IPS DF 19.7 (cell line): ENCODE measurements at regions not wholly inside any gene's neighbourhood (a gene's known extent, or its start where the extent isn't known, plus 50 kb on each side); places are given as distances from the start of the nearest gene placed in this dataset.

Source experiments
- DNase-seq: peaks from one replicate; pipeline ENCODE4 v3.0.0-alpha.2; 2013; ENCODE audit warnings: low read depth, low spot score

DNA sequence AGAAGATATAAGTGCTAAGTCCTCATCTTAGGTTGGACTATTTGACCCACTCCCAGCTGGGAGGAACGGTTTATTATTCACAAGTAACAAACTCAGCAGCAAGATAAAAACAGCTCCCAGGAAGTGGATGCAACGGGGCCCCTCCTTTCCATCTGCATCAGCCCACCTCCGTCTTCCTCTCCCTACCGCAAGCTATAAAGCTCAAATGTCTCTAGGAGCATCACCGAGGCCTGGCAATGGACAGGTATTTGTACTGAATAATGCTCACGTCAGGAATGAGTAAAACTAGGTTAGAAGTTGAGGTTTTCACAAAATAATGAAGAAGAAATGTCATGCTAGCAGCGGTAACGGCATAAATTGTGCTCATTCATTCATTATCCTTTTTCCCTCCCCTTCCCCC is 408.7 kb upstream of the PSMD7 start:
- no peak for DNase-seq

DNA sequence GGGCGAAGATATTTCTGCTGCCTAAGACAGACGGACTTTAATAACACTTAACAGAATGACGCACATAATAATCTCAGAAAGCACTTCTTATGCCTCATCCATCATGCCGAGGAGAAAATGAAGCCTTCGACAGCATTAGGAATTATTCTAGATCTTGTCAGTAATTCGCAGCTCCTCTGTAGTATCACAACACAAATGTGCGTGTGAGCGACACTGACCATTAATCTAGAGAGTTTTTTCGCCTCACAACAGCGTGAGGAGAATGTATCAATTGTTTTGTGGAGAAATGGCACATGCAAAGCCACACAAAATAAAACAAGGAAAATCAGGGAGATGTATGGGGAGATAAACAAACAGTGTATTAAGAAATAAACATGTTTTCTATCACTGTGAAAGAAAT is 410.2 kb upstream of the PSMD7 start:
- DNase-seq, result no peak

DNA sequence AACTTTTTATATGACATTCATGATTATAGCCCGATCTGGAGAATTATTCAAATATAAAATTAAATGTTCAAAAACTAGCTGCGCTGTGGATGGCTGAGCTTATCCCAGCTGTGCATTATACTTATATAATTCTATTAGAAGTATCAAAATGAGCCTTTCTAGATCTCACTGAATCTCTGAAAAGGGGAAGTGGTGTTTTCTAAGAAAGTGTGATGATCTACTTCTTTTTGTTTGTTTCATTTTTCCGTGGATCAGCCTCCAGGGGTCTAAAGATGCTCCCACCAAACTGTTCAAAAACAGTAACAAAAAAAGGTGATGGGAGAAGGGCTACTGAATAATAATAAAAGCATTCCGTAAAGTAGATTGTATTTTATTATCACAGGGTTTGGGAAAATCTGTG is 411.3 kb upstream of the PSMD7 start:
- DNase-seq, result no peak

DNA sequence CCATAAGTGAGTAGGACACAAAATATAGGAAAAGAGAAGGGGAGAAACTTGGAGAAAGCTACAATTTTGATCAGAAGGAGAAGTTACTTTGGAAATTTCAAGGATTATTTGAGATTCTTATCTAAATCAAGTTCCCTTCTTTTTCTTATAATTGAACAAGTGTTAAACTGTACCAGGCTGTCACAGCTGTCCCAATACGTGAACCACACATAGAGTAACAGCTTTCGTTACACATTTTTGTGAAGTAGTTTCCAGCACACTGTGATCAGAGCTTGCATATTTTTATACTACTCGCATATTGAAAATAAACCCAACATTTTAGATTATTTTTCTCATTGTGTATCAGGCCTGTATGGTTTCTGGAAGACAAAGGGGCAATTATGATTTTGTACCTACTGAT is 412.8 kb upstream of the PSMD7 start:
- no peak for DNase-seq

DNA sequence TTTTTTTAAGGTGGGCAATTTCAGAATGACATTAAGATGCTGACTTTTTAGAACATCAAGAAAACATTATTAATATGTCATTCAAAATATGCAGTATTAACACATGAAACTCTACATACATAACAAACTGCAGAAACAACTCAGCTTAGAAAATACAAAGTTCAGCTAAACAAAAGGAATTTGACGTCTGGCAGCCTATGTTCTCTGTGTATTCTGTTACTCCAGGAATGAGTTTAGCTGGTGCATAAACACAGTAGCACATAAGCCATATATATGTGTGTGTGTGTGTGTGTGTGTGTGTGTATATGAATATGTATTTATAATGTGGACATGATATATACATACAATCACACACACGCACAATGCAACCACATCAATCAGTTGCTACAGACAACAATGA is 413.5 kb upstream of the PSMD7 start:
- DNase-seq, result no peak

DNA sequence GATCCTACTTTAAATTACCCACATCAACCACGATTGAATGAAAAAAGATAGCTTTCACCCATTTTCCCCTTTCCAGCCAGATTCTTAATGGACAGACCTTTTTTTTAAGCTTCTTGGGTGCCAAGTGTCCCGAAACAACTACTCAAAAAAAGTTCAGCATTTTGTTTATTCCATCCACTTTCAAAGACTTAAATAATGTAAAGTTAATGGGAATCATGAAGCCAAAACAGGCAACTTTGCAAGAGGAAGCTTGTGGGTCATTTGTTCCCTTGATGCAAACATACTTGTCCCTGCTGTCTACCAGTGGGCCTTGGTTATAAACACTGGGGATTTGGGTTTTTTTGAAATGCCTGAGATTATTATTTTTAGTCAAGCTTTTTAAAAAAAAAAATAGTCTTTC is 414.0 kb upstream of the PSMD7 start:
- DNase-seq, result no peak

DNA sequence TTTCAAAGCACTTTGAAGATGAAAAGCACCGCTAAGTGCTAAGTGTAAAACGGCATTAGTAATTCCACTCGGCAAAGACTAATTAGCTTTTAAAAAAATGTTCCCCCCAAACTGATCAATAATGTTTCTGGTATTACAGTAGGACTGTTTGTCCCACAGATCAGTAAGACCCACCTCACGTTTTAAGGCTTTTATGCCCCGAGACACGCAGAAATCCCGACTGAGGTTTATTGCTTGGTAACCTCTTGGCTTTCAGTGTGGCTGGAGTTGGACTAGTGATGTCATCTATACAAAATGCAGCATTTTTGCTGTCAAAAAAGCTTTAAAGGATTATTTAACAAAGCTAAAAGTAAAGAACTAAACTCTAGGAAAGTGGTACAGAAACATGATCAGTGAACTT is 414.6 kb upstream of the PSMD7 start:
- DNase-seq, result no peak

DNA sequence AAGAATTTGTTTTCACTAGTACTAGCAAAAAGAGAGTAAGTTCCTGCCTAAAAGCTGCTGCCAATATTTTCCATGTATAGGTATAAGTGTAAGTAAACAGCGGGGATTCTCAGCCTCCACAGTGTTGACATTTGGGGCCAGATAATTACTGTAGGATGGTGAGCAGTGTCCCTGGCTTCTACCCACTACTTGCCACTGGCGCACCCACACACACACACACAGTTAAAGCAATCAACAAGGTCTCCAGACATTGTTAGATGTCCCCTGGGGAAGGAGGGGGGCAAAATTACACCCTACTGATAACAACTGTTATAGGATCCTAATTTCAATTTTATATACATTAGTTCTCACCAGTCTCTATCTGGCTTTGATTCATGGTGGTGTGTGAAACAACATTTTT is 417.0 kb upstream of the PSMD7 start:
- no peak for DNase-seq

DNA sequence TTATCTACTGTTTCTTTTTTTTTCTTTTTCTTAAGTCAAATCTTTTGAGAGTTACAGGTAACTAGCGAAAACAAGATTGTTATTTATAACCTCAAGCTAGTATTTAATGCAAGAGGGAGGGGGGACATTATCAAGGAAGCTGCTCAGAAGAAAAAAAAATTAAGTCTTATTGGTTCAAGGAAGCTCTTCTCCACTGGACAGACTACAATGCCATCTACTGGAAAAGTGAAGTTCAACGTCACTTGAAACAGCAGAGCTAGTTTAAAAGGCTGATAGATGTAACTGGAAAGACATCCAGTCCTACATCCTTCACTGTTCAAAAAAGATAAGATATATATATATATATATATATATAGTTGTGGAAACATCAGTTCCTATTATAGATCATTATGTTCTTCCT is 418.0 kb upstream of the PSMD7 start:
- DNase-seq, result peak; percentile 17

DNA sequence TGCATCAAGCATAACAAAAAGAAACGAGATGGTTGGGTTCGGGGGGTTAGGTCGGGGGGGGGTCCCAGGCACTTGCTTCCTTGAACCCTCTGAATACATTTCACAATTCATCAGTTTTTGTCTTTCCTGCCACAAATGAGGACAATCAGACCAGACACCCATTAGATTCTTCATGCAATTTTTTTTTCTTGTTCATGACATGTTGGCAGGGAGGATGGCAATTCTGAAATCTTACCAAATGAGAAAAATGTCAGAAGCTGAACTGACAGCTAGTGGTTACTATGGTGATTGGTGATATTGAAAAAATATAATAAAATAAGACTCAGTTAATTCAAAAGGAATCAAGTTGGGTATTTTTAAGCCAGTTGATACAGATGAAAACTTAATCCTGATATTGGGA is 419.5 kb upstream of the PSMD7 start:
- DNase-seq, result no peak

DNA sequence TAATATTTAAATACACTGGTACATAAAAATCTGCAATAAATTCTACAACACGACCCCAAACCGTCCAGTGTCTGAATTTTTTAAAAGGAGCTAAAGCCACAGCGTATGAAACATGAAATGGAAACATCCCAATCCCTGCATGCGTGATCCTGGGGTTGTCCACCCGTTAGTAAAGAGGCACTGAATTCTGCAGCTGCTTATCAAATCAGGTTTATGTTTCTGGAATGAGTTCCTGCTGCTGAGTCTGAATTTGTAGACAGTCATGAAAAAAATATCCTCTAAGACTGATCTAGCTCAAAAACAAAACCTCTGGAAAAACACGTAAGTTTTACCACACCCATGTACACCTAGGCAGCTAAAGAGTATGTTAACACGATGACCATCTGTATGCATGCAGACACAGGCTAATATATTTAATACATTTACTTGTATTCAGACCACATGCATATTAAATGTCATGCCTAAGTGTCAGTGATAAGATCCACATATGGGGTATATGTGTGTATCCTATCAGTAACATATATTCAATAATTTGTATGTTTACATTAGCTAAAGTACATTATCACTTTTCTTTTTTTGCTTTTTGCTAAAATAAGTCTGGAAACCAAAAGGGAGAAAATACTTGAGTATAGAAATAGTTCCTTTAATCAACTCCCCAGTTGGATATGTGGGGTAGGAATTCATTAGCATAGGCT is 420.5 kb upstream of the PSMD7 start:
- no peak for DNase-seq

DNA sequence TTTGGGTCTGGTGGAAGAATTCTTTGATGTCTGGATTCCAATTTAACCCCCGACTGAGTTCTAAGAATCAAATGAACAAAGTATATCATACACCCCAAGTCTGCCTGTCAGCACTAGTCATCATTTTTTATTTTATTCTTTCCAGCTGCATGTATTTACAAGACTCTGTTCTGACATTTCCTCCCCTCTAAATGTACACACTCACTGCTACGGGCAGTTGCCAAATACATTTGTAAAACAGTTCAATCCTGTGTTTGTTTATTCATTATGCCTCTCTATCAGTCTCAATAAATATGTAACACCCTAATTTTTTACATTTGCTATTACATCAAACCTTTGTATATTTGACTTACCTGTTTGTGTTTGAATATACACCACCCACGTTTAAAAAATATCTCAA is 422.3 kb upstream of the PSMD7 start:
- no peak for DNase-seq

DNA sequence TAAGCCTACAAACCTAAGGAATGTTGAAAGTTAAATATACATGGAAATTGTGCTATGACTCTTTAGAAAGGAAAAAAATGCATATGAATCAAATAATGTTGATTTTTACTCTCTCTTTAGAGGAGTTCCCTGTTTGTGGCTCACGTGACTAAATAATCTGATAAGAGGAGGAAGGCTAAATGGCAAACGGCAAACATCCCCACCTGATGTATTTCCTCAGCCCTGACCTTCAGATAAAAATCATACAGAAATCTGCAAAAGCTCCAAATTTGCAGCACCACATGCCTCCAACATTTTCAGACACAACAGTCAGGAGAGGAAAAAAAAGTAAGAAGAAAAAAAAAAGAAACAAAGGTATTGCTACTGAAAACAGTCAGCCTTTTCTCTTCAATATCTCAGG is 423.0 kb upstream of the PSMD7 start:
- DNase-seq, result no peak

DNA sequence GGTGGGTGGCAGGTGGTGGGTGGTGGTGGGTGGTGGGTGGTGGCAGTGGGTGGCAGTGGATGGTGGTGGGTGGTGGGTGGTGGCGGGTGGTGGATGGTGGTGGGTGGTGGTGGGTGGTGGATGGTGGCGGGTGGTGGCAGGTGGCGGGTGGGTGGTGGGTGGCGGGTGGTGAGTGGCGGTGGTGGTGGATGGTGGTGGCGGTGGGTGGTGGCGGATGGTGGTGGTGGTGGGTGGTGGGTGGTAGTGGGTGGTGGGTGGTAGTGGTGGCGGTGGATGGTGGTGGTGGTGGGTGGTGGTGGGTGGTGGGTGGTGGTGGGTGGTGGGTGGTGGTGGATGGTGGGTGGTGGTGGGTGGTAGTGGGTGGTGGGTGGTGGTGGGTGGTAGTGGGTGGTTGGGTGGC is 423.8 kb upstream of the PSMD7 start:
- DNase-seq, result no peak

DNA sequence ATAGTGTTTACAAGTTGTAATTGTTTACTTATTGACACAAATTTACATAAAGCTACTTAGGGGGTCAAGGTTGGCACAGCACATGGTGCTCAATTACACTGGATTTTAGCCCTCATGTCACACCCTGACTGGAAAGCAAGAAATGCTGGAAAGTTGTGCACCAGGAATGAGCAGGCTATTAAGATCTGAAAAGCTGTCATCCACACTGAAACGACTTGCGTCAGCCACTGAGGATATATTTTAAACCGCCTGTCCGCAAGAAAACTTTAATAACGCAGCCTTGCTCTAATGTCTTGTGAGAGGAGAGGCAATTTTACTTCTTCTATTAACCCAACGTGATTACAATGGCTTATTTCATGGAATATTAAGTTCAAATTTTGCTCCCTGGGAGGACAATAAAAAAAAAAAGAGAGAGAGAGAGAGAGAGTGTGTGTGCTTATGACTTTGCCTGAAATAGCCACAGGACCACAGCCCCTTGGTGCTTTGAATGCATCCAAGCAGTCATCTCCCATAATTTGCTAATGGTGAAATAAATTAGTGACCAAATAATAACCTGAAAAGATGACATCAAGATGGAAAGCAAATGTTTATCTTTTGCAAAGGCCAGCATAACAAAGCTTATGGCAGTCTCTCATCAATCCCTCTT is 425.4 kb upstream of the PSMD7 start:
- DNase-seq, result no peak

DNA sequence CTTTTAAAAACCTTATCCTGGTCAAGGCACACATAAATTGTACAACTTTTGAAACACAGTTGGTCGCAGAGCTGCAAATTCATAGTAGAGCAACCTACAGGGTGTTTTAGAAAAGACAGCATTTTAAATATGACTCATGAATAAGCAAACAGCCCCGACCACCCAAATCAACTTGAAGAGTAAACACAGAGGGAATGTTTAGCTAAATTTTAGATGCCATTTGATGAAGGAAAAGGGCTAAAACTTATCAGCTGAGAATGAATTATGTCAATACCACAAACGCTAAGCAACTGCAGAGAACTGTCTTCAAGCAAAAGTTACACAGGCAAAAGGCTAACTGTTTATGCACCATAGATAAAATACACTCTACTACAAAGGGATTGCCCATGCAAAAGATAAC is 427.5 kb upstream of the PSMD7 start:
- DNase-seq, result no peak

DNA sequence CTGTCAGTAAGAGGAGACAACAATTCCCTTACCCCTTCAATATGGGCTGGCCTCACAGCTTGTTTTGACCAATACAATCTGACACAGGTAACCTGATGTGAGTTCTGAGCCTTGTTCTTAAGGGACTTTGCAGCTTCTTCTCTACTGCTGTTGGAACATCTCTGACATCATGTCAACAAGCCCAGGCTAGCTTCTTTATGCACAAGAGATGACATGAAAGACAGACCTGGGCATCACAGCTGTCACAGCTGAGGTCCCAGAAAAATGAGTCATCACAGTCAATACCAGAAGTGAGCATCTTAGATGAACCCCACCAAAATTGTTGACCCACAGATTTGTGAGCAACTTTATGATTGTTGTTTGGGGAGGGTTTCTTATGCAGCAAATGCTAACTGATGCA is 431.7 kb upstream of the PSMD7 start:
- no peak for DNase-seq

DNA sequence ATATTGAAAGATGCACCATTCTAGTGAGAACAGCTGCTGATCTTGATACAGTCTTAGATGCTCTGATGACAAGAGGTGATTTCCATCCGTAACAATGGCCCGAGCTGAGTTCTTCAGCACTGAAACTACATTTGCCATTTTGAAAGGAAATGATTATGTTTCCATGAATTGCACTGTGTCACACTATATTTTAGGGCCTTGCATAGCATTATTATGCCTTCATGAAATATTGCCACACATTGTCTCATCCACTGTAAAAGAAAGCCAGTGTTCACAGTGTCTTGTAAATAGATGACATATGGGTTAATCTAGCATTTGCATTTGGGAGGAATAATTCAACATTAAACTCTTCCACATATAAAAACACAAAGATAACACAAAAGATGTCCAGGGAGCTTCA is 438.3 kb upstream of the PSMD7 start:
- DNase-seq, result no peak

DNA sequence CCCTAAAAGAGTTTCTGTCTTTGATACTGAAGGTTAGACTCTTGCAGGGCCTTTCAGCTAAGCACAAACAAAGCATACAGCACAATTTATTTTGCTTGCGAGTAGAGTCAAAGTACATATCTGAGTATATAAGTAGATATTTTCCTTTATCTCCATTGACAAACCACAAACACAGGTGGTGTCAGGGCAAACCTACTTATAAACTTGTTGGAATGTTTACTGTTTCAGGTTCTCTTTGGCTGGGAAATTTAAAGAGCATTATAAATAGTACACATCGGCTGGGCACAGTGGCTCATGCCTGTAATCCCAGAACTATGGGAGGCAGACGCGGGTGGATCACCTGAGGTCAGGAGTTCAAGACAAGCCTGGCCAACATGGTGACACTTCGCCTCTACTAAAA is 442.6 kb upstream of the PSMD7 start:
- DNase-seq, result no peak

DNA sequence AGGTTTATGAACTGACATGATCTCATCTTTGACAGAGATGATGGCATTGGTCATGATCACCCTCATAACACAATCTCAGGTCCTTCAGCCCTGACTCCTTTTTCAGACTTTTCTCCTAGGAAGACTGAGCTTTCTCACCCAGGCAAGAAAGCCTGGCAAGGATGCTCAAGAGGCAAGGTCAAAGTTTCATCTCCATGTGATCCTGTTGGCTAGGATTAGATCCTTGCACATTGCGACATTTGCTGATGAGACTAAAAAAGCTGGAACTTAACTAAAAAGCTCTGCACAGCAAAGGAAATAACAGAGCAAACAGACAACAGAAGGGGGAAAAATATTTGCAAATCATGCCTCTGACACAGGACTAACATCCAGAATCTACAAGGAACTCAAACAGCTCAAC is 444.1 kb upstream of the PSMD7 start:
- DNase-seq, result no peak

DNA sequence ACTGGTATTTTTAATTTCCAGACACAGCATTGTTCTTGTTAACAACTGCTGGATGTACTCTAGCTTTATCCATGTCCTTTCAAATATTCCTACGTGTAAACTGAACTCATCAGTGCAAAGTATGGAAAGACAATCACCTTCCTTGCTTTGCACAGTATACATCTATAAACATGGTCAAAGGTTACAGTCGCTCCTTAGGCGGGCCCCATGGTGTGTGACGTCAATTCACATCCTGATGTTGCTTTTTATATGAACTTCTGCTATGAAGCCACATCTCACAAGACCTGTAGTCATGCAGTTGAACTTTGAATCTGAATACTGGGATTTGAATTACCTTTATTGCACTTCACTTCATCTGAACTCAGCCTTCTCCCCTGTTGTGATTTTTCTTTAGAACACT is 447.6 kb upstream of the PSMD7 start:
- DNase-seq, result no peak

DNA sequence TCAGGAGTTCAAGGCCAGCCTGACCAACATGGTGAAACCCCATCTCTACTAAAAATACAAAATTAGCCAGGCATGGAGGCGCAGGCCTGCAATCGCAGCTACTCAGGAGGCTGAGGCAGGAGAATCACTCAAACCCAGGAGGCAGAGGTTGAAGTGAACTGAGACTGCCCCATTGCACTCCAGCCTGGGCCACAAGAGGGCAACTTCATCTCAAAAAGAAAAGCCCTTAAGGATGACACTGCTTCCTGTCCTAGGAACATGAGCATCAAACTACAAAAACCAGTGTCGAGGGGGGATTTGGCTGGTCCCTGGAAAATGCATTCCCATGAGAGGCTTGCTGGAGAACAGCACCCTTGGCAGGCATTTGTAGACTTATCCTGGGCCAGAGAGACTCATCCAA is 449.5 kb upstream of the PSMD7 start:
- no peak for DNase-seq

DNA sequence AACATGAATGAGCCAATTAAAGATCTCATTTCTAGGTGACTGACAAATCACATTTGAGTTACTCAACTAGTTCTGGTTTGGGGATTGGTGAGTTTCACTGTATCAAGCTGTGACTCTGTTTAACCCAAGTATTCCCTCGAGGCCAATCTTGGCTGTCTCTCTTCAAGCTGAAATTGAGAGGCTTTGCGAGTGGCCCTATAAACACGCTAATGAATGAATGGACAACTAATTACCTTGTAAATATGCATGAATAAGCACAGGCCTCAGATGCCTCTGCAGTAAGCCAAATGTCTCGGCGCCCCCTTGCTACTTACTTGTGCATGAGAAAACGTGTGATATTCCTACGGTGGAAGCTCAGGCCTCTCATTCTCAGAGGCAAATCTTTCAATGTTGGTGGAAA is 450.3 kb upstream of the PSMD7 start:
- peak; percentile 3 for DNase-seq

DNA sequence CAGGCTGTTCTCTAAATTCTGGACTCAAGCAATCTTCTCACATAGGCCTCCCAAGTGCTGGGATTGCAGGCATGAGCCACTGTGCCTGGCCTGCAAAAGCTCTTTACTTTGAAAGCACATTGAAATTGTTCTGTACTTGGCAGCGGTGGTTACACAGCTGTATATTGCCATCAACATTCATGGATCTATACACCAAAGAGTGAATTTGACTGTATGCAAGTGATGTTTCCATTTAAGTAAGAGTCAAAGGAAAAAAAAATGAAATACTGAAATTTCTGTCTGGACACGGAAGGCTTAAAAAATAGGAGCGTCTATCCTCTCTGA is 450.6 kb upstream of the PSMD7 start:
- DNase-seq, result no peak
